ENCODE measurements at regions not wholly inside any gene's neighbourhood (a gene's known extent, or its start where the extent isn't known, plus 50 kb on each side); places are given as distances from the start of the nearest gene placed in this dataset.

DNA sequence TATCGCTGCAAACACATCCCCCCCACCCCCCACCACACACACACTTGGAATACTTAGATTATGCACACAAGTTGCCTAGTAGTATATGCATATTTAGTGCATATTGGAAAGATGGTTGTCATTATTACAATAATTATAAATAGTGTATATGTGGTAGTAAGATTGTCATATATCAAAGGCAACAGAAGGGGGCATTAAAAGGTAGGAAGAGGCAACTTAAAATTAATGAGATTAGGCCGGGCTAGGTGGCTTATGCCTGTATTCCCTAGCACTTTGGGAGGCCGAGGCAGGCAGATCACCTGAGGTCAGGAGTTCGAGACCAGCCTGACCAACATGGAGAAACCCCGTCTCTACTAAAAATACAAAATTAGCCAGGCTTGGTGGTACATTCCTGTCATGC lies 52.1 kb downstream of the GSC start:
- H3K27me3 Mint-ChIP-seq, result peaks cover 10% of the 10 kb centered on the region
- DNase-seq (ENCODE audit: extremely low spot score, unreplicated experiment), result no peak
- TF ChIP-seq, protein P1, sequence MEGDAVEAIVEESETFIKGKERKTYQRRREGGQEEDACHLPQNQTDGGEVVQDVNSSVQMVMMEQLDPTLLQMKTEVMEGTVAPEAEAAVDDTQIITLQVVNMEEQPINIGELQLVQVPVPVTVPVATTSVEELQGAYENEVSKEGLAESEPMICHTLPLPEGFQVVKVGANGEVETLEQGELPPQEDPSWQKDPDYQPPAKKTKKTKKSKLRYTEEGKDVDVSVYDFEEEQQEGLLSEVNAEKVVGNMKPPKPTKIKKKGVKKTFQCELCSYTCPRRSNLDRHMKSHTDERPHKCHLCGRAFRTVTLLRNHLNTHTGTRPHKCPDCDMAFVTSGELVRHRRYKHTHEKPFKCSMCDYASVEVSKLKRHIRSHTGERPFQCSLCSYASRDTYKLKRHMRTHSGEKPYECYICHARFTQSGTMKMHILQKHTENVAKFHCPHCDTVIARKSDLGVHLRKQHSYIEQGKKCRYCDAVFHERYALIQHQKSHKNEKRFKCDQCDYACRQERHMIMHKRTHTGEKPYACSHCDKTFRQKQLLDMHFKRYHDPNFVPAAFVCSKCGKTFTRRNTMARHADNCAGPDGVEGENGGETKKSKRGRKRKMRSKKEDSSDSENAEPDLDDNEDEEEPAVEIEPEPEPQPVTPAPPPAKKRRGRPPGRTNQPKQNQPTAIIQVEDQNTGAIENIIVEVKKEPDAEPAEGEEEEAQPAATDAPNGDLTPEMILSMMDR (conservative IDR thresholded peaks at IDR 0.05), result no peak
- H3K4me3 Mint-ChIP-seq, result no peak overlapping the region
- no peak overlapping the region for H3K27ac Mint-ChIP-seq
- no peaks in the 10 kb centered on the region for H3K36me3 Mint-ChIP-seq
- H3K9me3 Mint-ChIP-seq, result no peaks in the 10 kb centered on the region
- no peaks in the 10 kb centered on the region for H3K4me1 Mint-ChIP-seq (ENCODE audit: unreplicated experiment)

DNA sequence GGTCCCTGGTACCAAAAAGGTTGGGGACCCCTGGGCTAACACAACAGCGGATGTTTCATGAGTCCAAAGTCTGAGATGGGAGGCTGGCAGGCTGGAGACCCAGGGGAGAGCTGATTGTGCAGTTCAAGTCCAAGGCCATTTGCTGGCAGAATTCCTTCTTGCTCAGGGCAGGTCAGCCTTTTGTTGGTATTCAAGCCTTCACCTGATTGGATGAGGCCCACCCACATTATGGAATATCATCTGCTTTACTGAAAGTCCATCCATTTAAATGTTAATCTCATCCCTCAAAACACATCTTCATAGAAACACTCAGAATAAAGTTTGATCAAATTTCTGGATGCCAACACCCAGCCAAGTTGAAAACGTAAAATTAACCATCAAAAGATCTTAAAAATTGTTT lies 52.9 kb downstream of the GSC start:
- Mint-ChIP-seq H3K27me3 (peaks cover 15% of the 10 kb centered on the region), H3K9me3 (no peaks in the 10 kb centered on the region), H3K36me3 (no peaks in the 10 kb centered on the region), H3K4me3 (no peak overlapping the region), H3K4me1 (ENCODE audit: unreplicated experiment) (no peaks in the 10 kb centered on the region), H3K27ac (no peak overlapping the region)
- no peak for DNase-seq (ENCODE audit: extremely low spot score, unreplicated experiment)
- TF ChIP-seq, protein P1 (conservative IDR thresholded peaks at IDR 0.05), result no peak

DNA sequence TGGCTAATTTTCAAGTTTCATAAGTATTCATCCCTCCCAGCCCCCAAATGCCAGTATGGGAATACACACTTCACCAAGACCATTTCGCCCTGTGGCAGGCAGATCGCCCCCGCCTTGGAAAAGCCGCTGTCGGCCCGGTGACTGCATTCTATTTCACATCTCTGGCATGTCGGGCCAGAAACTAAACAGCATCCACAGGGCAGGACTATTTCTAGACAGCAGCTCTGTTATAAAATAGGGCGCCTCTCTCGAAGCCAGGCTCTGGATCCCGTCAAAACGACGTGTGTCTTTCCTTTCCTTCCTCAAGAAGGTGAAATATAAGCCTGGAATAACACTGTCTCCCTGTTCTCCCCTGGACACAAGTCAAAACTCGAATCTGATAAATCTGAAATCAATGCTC lies 56.8 kb downstream of the GSC start:
- H3K27ac Mint-ChIP-seq, result no peak overlapping the region
- DNase-seq (ENCODE audit: extremely low spot score, unreplicated experiment), result no peak
- TF ChIP-seq, protein P1 (conservative IDR thresholded peaks at IDR 0.05), result no peak
- peaks cover 26% of the 10 kb centered on the region for H3K27me3 Mint-ChIP-seq
- H3K4me1 Mint-ChIP-seq (ENCODE audit: unreplicated experiment), result no peaks in the 10 kb centered on the region
- no peak overlapping the region for H3K4me3 Mint-ChIP-seq
- no peaks in the 10 kb centered on the region for H3K9me3 Mint-ChIP-seq
- H3K36me3 Mint-ChIP-seq, result no peaks in the 10 kb centered on the region

DNA sequence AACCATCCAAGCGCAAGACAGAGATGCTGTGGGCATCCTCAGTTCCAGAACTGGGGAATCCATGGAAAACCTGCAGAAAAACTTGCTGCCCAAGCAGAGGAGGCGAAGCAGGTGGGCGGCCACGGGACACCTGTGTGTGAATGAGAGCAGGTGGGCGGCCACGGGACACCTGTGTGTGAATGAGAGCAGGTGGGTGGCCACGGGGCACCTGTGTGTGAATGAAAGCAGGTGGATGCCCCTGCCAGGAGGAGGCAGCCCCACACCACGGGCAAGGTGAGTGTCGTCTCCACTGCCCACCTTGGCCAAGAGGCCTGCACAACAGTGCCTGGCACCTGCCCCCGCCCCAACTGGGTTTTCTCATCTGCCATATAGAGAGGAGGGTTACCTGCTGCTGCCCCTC lies 59.2 kb downstream of the GSC start:
- H3K27me3 Mint-ChIP-seq, result peaks cover 39% of the 10 kb centered on the region
- no peak overlapping the region for H3K4me3 Mint-ChIP-seq
- no peaks in the 10 kb centered on the region for H3K9me3 Mint-ChIP-seq
- TF ChIP-seq, protein P1 (conservative IDR thresholded peaks at IDR 0.05), result no peak
- H3K27ac Mint-ChIP-seq, result no peak overlapping the region
- H3K36me3 Mint-ChIP-seq, result no peaks in the 10 kb centered on the region
- DNase-seq (ENCODE audit: extremely low spot score, unreplicated experiment), result no peak
- H3K4me1 Mint-ChIP-seq (ENCODE audit: unreplicated experiment), result peaks cover 5% of the 10 kb centered on the region

DNA sequence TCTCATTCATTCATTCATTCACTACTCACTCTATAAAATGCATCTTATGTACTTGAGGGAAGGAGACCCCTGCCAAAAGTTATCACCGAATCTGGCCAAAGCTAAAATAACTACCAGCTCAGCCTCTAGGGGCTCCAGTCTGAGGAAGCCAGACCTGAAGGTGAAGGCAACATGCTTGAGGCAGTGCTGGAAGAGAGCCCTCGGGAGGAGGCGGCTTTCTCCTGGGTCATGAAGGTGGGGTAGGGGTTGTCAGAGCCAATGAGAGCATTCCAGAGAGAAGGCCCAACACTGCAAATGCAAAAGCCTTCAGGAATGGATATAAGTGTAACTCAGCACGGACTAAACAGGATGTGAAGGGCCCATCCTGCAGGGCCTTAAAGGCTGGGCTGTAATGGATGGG lies 62.4 kb downstream of the GSC start:
- Mint-ChIP-seq H3K9me3 (no peaks in the 10 kb centered on the region), H3K27ac (no peak overlapping the region), H3K4me1 (ENCODE audit: unreplicated experiment) (peaks cover 5% of the 10 kb centered on the region), H3K36me3 (no peaks in the 10 kb centered on the region), H3K4me3 (no peak overlapping the region), H3K27me3 (peaks cover 30% of the 10 kb centered on the region)
- DNase-seq (ENCODE audit: extremely low spot score, unreplicated experiment), result no peak
- TF ChIP-seq, protein P1 (conservative IDR thresholded peaks at IDR 0.05), result peak; percentile 39

DNA sequence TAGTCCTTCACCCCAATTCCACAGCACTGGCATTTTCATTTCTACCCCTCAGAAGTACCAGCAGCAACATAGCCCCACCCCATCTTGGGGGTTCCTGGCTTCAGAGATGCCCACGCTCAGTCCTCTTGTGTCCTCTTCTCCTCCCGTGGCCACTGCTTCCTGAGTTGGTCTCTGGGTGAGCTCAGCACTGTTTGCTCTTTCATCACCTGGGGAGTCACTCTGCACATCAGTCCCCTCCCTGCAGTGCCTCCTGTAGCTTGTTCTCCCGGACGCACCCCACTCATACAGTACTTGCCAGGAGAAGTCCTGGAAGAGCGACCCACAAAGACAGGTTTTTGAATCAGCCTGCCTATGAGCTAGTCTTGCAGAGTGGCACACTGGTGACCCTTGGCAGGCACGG lies 63.8 kb downstream of the GSC start:
- H3K27me3 Mint-ChIP-seq, result peaks cover 21% of the 10 kb centered on the region
- no peaks in the 10 kb centered on the region for H3K9me3 Mint-ChIP-seq
- H3K4me1 Mint-ChIP-seq (ENCODE audit: unreplicated experiment), result peaks cover 5% of the 10 kb centered on the region
- no peak overlapping the region for H3K27ac Mint-ChIP-seq
- H3K4me3 Mint-ChIP-seq, result no peak overlapping the region
- DNase-seq (ENCODE audit: extremely low spot score, unreplicated experiment), result no peak
- TF ChIP-seq, protein P1 (conservative IDR thresholded peaks at IDR 0.05), result no peak
- H3K36me3 Mint-ChIP-seq, result no peaks in the 10 kb centered on the region
